Bronchial epithelial cell (primary cell): ENCODE measurements at regions not wholly inside any gene's neighbourhood (a gene's known extent, or its start where the extent isn't known, plus 50 kb on each side); places are given as distances from the start of the nearest gene placed in this dataset.

Experiments used
- DNase-seq: peaks from one replicate; pipeline ENCODE4 v3.0.0-alpha.2; 2010; ENCODE audit warnings: low read depth
- FAIRE-seq: peaks from 2 replicates; lab custom pipeline; 2011; peaks lifted over from hg19 to GRCh38; lab: Jason Lieb, UNC
- H3K27me3 ChIP-seq: 2 replicates; pipeline ENCODE4 v1.5.1; 2011; ENCODE audit warnings: low read length; ENCODE audit not compliant: control insufficient read depth, insufficient read depth
- H3K36me3 ChIP-seq: 2 replicates; pipeline ENCODE4 v1.5.1; 2011; ENCODE audit warnings: low read length; ENCODE audit not compliant: control insufficient read depth, insufficient read depth
- H3K4me3 ChIP-seq: 2 replicates; pipeline ENCODE4 v1.5.1; 2011; ENCODE audit warnings: mild to moderate bottlenecking, low read depth, low read length, control low read depth
- TF ChIP-seq, protein P1 (sequence below): IDR thresholded peaks from 2 replicates; pipeline ENCODE4 v1.5.1; 2011; ENCODE audit warnings: mild to moderate bottlenecking, moderate library complexity, low read length, control low read depth, inconsistent platforms; ENCODE audit not compliant: insufficient read depth, severe bottlenecking

DNA sequence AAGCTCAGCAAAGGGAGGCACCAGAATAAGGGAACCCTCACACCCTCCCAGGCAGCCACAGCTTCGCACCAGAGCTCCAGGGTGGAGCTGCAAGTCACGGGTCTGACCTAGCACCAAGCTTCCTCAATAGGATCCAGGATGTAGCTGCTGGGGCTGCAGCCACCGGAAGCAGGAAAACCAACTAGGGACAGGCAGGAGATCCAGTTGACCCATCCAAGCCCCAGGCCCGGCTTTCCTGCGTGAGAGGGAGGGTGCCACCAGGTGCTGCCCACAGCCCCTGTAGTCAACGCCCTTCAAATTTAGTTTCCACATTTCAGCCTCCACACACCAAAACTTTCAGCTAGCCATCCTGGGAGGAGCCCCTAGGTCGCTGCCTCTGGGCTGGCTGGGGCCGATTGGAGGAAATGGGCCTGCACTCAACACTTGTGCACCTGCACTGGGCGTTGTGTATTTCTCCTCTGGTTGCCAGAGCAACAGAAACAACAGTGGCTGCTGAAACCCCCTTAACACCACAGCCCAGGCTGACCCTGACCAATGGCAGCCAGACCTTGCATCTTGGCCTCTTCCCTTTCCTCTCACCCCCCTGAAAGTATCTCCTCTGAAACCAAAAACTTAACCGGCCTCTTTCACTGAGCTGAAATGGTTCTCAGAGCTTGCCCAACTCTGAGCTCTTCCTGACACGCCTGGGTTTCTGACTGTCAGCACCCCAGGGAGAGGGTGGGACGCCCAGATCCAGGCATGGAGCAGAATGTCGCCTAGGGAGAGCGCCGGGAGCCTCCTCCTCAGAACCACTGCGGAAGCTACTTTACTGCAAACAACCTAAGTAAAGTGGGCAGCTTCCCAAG is 226.5 kb upstream of the MAP3K1 start:
- H3K36me3 ChIP-seq: no peaks in the 10 kb centered on the region
- no peaks in the 10 kb centered on the region for H3K27me3 ChIP-seq
- TF ChIP-seq, protein P1, sequence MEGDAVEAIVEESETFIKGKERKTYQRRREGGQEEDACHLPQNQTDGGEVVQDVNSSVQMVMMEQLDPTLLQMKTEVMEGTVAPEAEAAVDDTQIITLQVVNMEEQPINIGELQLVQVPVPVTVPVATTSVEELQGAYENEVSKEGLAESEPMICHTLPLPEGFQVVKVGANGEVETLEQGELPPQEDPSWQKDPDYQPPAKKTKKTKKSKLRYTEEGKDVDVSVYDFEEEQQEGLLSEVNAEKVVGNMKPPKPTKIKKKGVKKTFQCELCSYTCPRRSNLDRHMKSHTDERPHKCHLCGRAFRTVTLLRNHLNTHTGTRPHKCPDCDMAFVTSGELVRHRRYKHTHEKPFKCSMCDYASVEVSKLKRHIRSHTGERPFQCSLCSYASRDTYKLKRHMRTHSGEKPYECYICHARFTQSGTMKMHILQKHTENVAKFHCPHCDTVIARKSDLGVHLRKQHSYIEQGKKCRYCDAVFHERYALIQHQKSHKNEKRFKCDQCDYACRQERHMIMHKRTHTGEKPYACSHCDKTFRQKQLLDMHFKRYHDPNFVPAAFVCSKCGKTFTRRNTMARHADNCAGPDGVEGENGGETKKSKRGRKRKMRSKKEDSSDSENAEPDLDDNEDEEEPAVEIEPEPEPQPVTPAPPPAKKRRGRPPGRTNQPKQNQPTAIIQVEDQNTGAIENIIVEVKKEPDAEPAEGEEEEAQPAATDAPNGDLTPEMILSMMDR: no peak
- no peak overlapping the region for H3K4me3 ChIP-seq
- FAIRE-seq: no peak
- DNase-seq: no peak

DNA sequence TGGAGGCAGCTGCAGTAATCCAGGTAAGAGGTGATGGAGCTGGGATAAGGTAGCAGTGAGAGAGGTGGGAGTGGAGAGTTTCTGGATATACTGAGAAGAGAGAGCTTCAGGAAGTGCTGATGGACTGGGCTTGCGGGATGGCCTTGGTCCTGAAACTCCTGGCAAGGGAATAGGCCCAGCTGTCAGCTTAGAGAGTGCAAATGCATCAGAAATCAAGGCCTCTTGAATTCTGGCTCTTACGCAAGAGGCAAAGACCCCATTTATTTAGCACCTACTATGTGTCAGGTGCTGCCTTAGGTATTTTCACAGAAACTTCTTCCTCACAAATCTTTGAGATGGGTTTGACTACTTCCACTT is 227.2 kb upstream of the MAP3K1 start:
- TF ChIP-seq, protein P1: no peak
- Histone ChIP-seq H3K4me3 (no peak overlapping the region), H3K36me3 (no peaks in the 10 kb centered on the region), H3K27me3 (no peaks in the 10 kb centered on the region)
- DNase-seq (no peak), FAIRE-seq (no peak)

DNA sequence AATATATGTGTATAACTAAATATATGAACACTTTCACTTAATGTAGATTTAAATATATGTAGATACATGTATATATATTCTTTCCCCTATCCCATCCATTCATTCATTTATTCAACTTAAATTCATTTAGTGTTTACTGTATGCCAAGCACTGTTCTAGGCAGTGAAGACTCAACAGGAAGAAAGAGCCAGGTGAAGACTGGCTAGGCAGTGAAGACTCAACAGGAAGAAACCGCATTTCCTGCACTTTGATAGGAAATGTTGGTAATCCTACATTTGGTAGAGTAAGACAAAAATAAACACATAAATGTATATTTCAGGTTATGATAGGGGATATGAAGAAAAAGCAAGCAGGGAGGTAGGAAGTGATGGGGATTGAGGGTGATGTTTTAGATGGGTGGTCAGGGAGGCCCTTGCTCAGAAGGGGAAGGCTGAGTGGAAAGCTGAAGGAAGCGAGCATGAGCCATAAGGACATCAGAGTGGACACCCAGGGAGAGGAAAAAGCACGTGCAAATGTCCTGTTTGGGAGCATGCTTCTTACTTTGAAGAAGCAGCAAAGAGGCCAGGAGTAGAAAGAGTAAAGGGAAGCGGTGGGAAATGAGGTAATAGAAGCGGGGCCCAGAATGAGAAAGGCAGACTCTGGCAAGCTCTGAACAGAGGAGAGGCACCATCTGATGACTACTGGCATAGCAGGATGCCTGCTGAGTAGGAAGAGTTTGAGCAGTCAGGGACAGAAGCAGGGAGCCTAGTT is 227.8 kb upstream of the MAP3K1 start:
- no peak for FAIRE-seq

DNA sequence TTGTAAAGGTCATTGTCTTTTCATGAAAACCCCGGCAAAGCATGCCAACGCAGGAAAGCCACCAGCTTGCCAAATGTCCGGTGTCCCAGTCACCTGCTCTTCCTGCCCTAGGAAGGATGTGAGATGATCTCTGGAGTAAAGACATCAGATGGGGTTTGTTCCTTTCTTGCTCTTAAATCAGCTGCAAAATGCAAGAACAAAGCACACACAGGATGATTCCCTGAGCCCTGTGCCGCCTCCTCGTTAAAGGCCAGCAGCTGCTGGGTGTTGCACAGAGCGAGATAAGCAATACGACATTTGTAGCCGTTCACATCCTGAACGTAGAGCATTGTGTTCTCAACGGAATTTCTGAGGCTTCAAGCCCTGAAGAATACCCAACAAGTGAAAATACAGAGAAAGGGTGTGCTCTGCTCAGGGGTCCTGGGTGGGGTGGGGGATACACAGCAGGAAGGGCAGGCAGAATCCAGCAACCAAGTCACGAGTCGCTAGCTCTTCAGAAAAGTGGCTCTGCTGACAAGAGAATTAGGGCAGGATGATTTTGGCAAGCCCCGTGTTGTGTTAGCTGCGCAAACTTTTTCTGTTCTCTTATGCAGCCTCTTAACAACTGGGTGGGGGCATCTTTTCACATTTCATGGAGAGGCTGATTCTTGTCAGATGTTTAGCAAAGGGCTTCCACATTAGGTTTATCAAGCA is 229.2 kb upstream of the MAP3K1 start:
- TF ChIP-seq, protein P1: no peak
- Histone ChIP-seq H3K27me3 (no peaks in the 10 kb centered on the region), H3K4me3 (no peak overlapping the region), H3K36me3 (no peaks in the 10 kb centered on the region)
- no peak for DNase-seq
- FAIRE-seq: no peak

More for the DNA sequence above, 227.8 kb upstream of the MAP3K1 start:
- Histone ChIP-seq H3K36me3 (no peaks in the 10 kb centered on the region), H3K4me3 (no peak overlapping the region), H3K27me3 (no peaks in the 10 kb centered on the region)
- DNase-seq: no peak
- TF ChIP-seq, protein P1: no peak

DNA sequence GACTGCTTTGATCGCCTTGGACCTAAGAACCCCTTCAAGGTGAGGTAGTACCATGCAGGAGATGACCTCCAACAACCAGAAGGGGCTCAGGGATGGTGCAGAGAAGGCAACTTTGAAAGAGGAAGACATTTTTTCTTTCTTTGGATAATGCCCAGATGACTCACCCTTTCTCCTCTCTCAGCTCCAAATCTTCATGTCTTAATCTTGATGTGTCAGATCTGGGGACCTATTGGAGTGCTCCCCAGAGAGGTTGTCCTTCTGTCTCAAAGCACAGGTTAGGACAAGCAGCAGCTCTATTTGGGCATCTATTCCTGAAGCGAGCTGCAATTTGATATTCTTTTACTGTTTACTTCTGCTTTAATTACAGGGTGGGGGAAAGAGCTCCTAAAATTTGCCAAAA is 229.9 kb upstream of the MAP3K1 start:
- TF ChIP-seq, protein P1: no peak
- Histone ChIP-seq H3K27me3 (no peaks in the 10 kb centered on the region), H3K36me3 (no peaks in the 10 kb centered on the region), H3K4me3 (no peak overlapping the region)
- peak; percentile 88 for DNase-seq
- FAIRE-seq: no peak
